ENCODE measurements at regions not wholly inside any gene's neighbourhood (a gene's known extent, or its start where the extent isn't known, plus 50 kb on each side); places are given as distances from the start of the nearest gene placed in this dataset.

GRCh38 chr12:74719447-74719846 lies 181.8 kb downstream of the ATXN7L3B start:
- TF ChIP-seq SUZ12 (IDR thresholded peaks at IDR 0.05; ENCODE audit: unreplicated experiment), result no peak
- Histone ChIP-seq H3K79me2 (ENCODE audit: control insufficient read depth, insufficient read depth, low read length) (no peaks in the 10 kb centered on the region), H3K9me3 (replicated peaks; ENCODE audit: control insufficient read depth, insufficient read depth, low read length) (no peaks in the 10 kb centered on the region), H3K4me3 (no peak overlapping the region), H3K4me1 (ENCODE audit: control insufficient read depth, insufficient read depth, low read length) (no peaks in the 10 kb centered on the region), H3K27ac (ENCODE audit: control insufficient read depth, insufficient read depth) (no peak overlapping the region), H2AFZ (ENCODE audit: control insufficient read depth, low read depth, low read length) (no peak overlapping the region), H3K27me3 (replicated peaks in 1 of 2; ENCODE audit: control insufficient read depth in 2 of 2, insufficient read depth in 2 of 2, low read length in 1 of 2) (no peaks in the 10 kb centered on the region), H3K4me2 (ENCODE audit: control insufficient read depth, insufficient read depth) (no peak overlapping the region), H3K9ac (ENCODE audit: control insufficient read depth, insufficient read depth, low read length) (no peak overlapping the region), H4K20me1 (ENCODE audit: control insufficient read depth, insufficient read depth) (no peaks in the 10 kb centered on the region), H3K36me3 (ENCODE audit: control insufficient read depth in 2 of 2, insufficient read depth in 2 of 2, low read length in 1 of 2) (no peaks in the 10 kb centered on the region)
- in situ Hi-C loops (cut with MboI) (no loop called here), intact Hi-C loops (cut with micrococcal nuclease; ENCODE audit: unreplicated experiment) (no loop called here)
- ChIA-PET POLR2A (interaction anchor here (0.6 kb wide), 1 partner anchor 717 kb away, joined by 3 read pairs; no protein-coding TSS in a partner anchor), SMC1A (ENCODE audit: uncharacterized antibody, unreplicated experiment) (no interaction called here), CTCF (no interaction called here), RAD21 (ENCODE audit: unreplicated experiment) (no interaction called here)
- ATAC-seq (no peak), DNase-seq (ENCODE audit: low read depth, low spot score) (no peak), FAIRE-seq (no peak)
- WGBS (ENCODE audit: insufficient coverage, insufficient replicate concordance, low lambda C conversion rate, missing lambda C conversion rate), result 0% methylated on average over 2 of the region's 2 CpGs
- no TSS peak for BruUV-seq (replicated peaks)

GRCh38 chr12:74722709-74723108 lies 185.1 kb downstream of the ATXN7L3B start:
- Histone ChIP-seq H3K9ac (ENCODE audit: control insufficient read depth, insufficient read depth, low read length) (no peak overlapping the region), H2AFZ (ENCODE audit: control insufficient read depth, low read depth, low read length) (no peak overlapping the region), H3K4me2 (ENCODE audit: control insufficient read depth, insufficient read depth) (no peak overlapping the region), H4K20me1 (ENCODE audit: control insufficient read depth, insufficient read depth) (no peaks in the 10 kb centered on the region), H3K9me3 (replicated peaks; ENCODE audit: control insufficient read depth, insufficient read depth, low read length) (no peaks in the 10 kb centered on the region), H3K36me3 (ENCODE audit: control insufficient read depth in 2 of 2, insufficient read depth in 2 of 2, low read length in 1 of 2) (no peaks in the 10 kb centered on the region), H3K27me3 (replicated peaks in 1 of 2; ENCODE audit: control insufficient read depth in 2 of 2, insufficient read depth in 2 of 2, low read length in 1 of 2) (no peaks in the 10 kb centered on the region), H3K4me3 (no peak overlapping the region), H3K27ac (ENCODE audit: control insufficient read depth, insufficient read depth) (no peak overlapping the region), H3K79me2 (ENCODE audit: control insufficient read depth, insufficient read depth, low read length) (no peaks in the 10 kb centered on the region), H3K4me1 (ENCODE audit: control insufficient read depth, insufficient read depth, low read length) (no peaks in the 10 kb centered on the region)
- ChIA-PET CTCF (no interaction called here), RAD21 (ENCODE audit: unreplicated experiment) (no interaction called here), POLR2A (no interaction called here), SMC1A (ENCODE audit: uncharacterized antibody, unreplicated experiment) (no interaction called here)
- ATAC-seq, result no peak
- FAIRE-seq, result no peak
- in situ Hi-C loops (cut with MboI) (no loop called here), intact Hi-C loops (cut with micrococcal nuclease; ENCODE audit: unreplicated experiment) (no loop called here)
- WGBS (ENCODE audit: insufficient coverage, insufficient replicate concordance, low lambda C conversion rate, missing lambda C conversion rate), result 0% methylated on average over 3 of the region's 3 CpGs
- DNase-seq (ENCODE audit: low read depth, low spot score), result no peak
- no TSS peak for BruUV-seq (replicated peaks)
- no peak for TF ChIP-seq CREM (IDR thresholded peaks at IDR 0.05; ENCODE audit: low read depth)
- TF ChIP-seq E2F8 (IDR thresholded peaks at IDR 0.05; ENCODE audit: low read depth, partially characterized antibody), result no peak
- no peak for TF ChIP-seq NR2F1 (conservative IDR thresholded peaks at IDR 0.05)
- TF ChIP-seq ZNF592 (IDR thresholded peaks at IDR 0.05), result no peak
- no peak for TF ChIP-seq CREB1 (IDR thresholded peaks at IDR 0.05; ENCODE audit: low read depth)
- TF ChIP-seq RAD51 (IDR thresholded peaks at IDR 0.05), result no peak
- TF ChIP-seq CEBPZ (IDR thresholded peaks at IDR 0.05; ENCODE audit: low read depth, low read length), result no peak
